IMR-90 (cell line): ENCODE measurements at regions not wholly inside any gene's neighbourhood (a gene's known extent, or its start where the extent isn't known, plus 50 kb on each side); places are given as distances from the start of the nearest gene placed in this dataset.

Experiments used
- ATAC-seq: fragments of 200-7000 bp; cut with Tn5 transposase; 2 replicates; pipeline ENCODE4 v1.9.1; 2020; ENCODE audit warnings: low read depth, mild to moderate bottlenecking, moderate library complexity
- BruUV-seq: library from RNA; stranded (reverse); fragments of 400-500 nt; replicated peaks from 2 replicates; lab custom pipeline; 2021; lab: Mats Ljungman, UMichigan
- CTCF ChIA-PET: fragments of 300-600 bp; formaldehyde crosslinking; extraction: SDS; loops from one replicate; lab custom pipeline; 2021; ENCODE audit warnings: antibody characterized with exemption; lab: Yijun Ruan, JAX
- POLR2A ChIA-PET: fragments of 300-600 bp; sonication (Branson Sonifier 250); formaldehyde crosslinking; loops from one replicate; lab custom pipeline; 2022; ENCODE audit warnings: antibody characterized with exemption; ENCODE audit not compliant: unreplicated experiment; lab: Charles Lee
- DNase-seq: peaks from one replicate; pipeline ENCODE4 v3.0.0; 2013
- H2AFZ ChIP-seq: replicated peaks from 2 replicates; pipeline ENCODE3; 2013; ENCODE audit warnings: low read length, mild to moderate bottlenecking; ENCODE audit not compliant: poor library complexity
- H2AK5ac ChIP-seq: 2 replicates; pipeline ENCODE4 v1.6.1; 2013; ENCODE audit warnings: low read depth, low read length, inconsistent platforms
- H2AK9ac ChIP-seq: replicated peaks from 2 replicates; pipeline ENCODE3; 2013; ENCODE audit warnings: mild to moderate bottlenecking, low read depth, low read length, moderate library complexity; ENCODE audit not compliant: poor library complexity
- H2BK120ac ChIP-seq: 2 replicates; pipeline ENCODE4 v1.6.1; 2013; ENCODE audit warnings: low read depth, low read length, inconsistent platforms
- H2BK15ac ChIP-seq: 3 replicates; pipeline ENCODE4 v1.6.1; 2013; ENCODE audit warnings: low read depth, low read length, inconsistent platforms
- H2BK20ac ChIP-seq: 2 replicates; pipeline ENCODE4 v1.6.1; 2013; ENCODE audit warnings: low read depth, mild to moderate bottlenecking, inconsistent platforms, low read length, moderate library complexity
- H2BK5ac ChIP-seq: 2 replicates; pipeline ENCODE4 v1.6.1; 2013; ENCODE audit warnings: mild to moderate bottlenecking, low read depth, low read length, inconsistent platforms; ENCODE audit not compliant: poor library complexity, severe bottlenecking
- H3K14ac ChIP-seq: replicated peaks from 2 replicates; pipeline ENCODE4 v1.6.1; 2013; ENCODE audit warnings: low read depth, low read length, inconsistent platforms
- H3K18ac ChIP-seq: 2 replicates; pipeline ENCODE4 v1.6.1; 2013; ENCODE audit warnings: low read depth, low read length, control low read depth
- H3K23ac ChIP-seq: 2 replicates; pipeline ENCODE4 v1.6.1; 2013; ENCODE audit warnings: low read depth, low read length, inconsistent platforms
- H3K27ac ChIP-seq: 2 replicates; pipeline ENCODE4 v1.5.1; 2013; ENCODE audit warnings: mild to moderate bottlenecking, control low read depth, low read length; ENCODE audit not compliant: insufficient read depth
- H3K27me3 ChIP-seq: 2 replicates; pipeline ENCODE4 v1.6.1; 2013; ENCODE audit warnings: low read length; ENCODE audit not compliant: control insufficient read depth, insufficient read depth
- H3K36me3 ChIP-seq: 2 replicates; pipeline ENCODE4 v1.6.1; 2013; ENCODE audit warnings: low read length, mixed read lengths; ENCODE audit not compliant: control insufficient read depth, insufficient read depth
- H3K4ac ChIP-seq: 2 replicates; pipeline ENCODE4 v1.6.1; 2013; ENCODE audit warnings: low read depth, low read length, inconsistent platforms
- H3K4me1 ChIP-seq: 2 replicates; pipeline ENCODE4 v1.6.1; 2013; ENCODE audit warnings: low read length, mixed read lengths; ENCODE audit not compliant: control insufficient read depth, insufficient read depth
- H3K4me2 ChIP-seq: 2 replicates; pipeline ENCODE4 v1.6.1; 2013; ENCODE audit warnings: low read depth, mild to moderate bottlenecking, control low read depth, low read length, moderate library complexity
- H3K4me3 ChIP-seq: 2 replicates; pipeline ENCODE4 v1.5.1; 2013; ENCODE audit warnings: low read depth, mild to moderate bottlenecking, control low read depth, low read length, moderate library complexity; ENCODE audit not compliant: insufficient read depth
- H3K56ac ChIP-seq: 2 replicates; pipeline ENCODE4 v1.6.1; 2013; ENCODE audit warnings: low read length, inconsistent platforms; ENCODE audit not compliant: insufficient read depth; ENCODE audit errors: extremely low read depth
- H3K79me1 ChIP-seq, 2 experiments: 2 replicates each; pipeline ENCODE4 v1.6.1; 2013; ENCODE audit warnings: low read length in 2 of 2, inconsistent platforms in 1 of 2, low read depth in 1 of 2
- H3K9ac ChIP-seq: 2 replicates; pipeline ENCODE4 v1.6.1; 2013; ENCODE audit warnings: low read depth, low read length, control low read depth
- H3K9me1 ChIP-seq: 2 replicates; pipeline ENCODE4 v1.6.1; 2013; ENCODE audit warnings: low read length, inconsistent platforms; ENCODE audit not compliant: insufficient read depth
- H3K9me3 ChIP-seq: 2 replicates; pipeline ENCODE4 v1.6.1; 2013; ENCODE audit warnings: low read length; ENCODE audit not compliant: control insufficient read depth, insufficient read depth
- H4K20me1 ChIP-seq: 2 replicates; pipeline ENCODE4 v1.6.1; 2013; ENCODE audit warnings: low read length, inconsistent platforms; ENCODE audit not compliant: insufficient read depth
- H4K5ac ChIP-seq: 2 replicates; pipeline ENCODE4 v1.6.1; 2013; ENCODE audit warnings: mild to moderate bottlenecking, low read depth, low read length, control low read depth
- H4K8ac ChIP-seq, 2 experiments: 2 replicates each; pipeline ENCODE4 v1.6.1; 2013; ENCODE audit warnings: low read depth in 2 of 2, low read length in 2 of 2, control low read depth in 1 of 2, inconsistent platforms in 1 of 2
- H4K91ac ChIP-seq: 2 replicates; pipeline ENCODE4 v1.6.1; 2013; ENCODE audit warnings: low read depth, low read length, inconsistent platforms; ENCODE audit not compliant: insufficient read depth
- CEBPB ChIP-seq: IDR thresholded peaks from 2 replicates; pipeline ENCODE4 v1.6.1; 2012; ENCODE audit warnings: low read depth, low read length, improper control_type of control experiment
- FOS ChIP-seq: fragments of 150-350 bp; IDR thresholded peaks from 2 replicates; pipeline ENCODE4 v1.6.1; 2016; ENCODE audit warnings: low read depth, low read length
- MAZ ChIP-seq: IDR thresholded peaks from 2 replicates; pipeline ENCODE4 v1.6.1; 2012; ENCODE audit warnings: low read depth, mild to moderate bottlenecking, low read length, improper control_type of control experiment, moderate library complexity, borderline replicate concordance
- WGBS, 2 experiments: methylation state at CpG; one replicate each; pipeline versions ENCODE4 v1.1.5 to v1.1.7; 2013; ENCODE audit warnings: missing lambda C conversion rate in 2 of 2; ENCODE audit not compliant: insufficient read length in 1 of 2; ENCODE audit errors: extremely low coverage in 2 of 2; 5-methylcytosine and 5-hydroxymethylcytosine counted together
- dilution Hi-C: fragments of 300-500 bp; cut with HindIII; formaldehyde crosslinking; loops from one replicate; pipeline ENCODE4 v1.14.3; 2018; ENCODE audit warnings: low sequenced_read_pairs; ENCODE audit not compliant: unreplicated experiment
- in situ Hi-C: fragments of 300-500 bp; cut with MboI; formaldehyde crosslinking; loops from 3 replicates; pipeline ENCODE4 v1.14.3; 2019; ENCODE audit warnings: low sequenced_read_pairs, inconsistent platforms, mixed read lengths
- intact Hi-C: fragments of 100-400 bp; cut with micrococcal nuclease; formaldehyde crosslinking; loops from 2 replicates; pipeline ENCODE4 v1.10.0; 2022

- Histone ChIP-seq H3K9me1 (peaks cover 6% of the 10 kb centered on the region; the same call in 1 of the 2 replicates), H3K56ac (no peak overlapping the region), H3K27me3 (no peaks in the 10 kb centered on the region), H3K9me3 (peaks cover 2% of the 10 kb centered on the region; the same call in 1 of the 2 replicates), H3K23ac (peak overlapping the region; percentile 2), H4K5ac (no peak overlapping the region), H2AK9ac (peak overlapping the region; percentile 36), H2AK5ac (peak overlapping the region; percentile 30; the same call in 1 of the 2 replicates), H3K4ac (peak overlapping the region; percentile 43; the same call in 1 of the 2 replicates), H3K4me2 (no peak overlapping the region), H3K4me1 (peaks cover 5% of the 10 kb centered on the region), H3K79me1 (no peaks in the 10 kb centered on the region), H4K91ac (no peak overlapping the region), H2BK120ac (peak overlapping the region; percentile 39; the same call in 1 of the 2 replicates), H3K9ac (no peak overlapping the region), H3K14ac (no peak overlapping the region; the same call in 1 of the 2 replicates), H3K4me3 (no peak overlapping the region), H2AFZ (peak overlapping the region; percentile 73), H3K27ac (no peak overlapping the region), H3K18ac (no peak overlapping the region), H3K36me3 (no peaks in the 10 kb centered on the region), H2BK20ac (peak overlapping the region; percentile 37; the same call in 1 of the 2 replicates), H4K20me1 (no peaks in the 10 kb centered on the region; the same call in 1 of the 2 replicates), H2BK15ac (0 out of 3 replicates have a peak overlapping the region, but pooled peaks have one; percentile 37), H4K8ac (no peak overlapping the region; a peak in 1 of 4 replicates), H2BK5ac (no peak overlapping the region)
- dilution Hi-C loops, result no loop called here
- ATAC-seq (peak; percentile 59), DNase-seq (peak; percentile 89)
- CTCF ChIA-PET, result interaction anchor here (1.0 kb wide), 1 partner anchor 144 kb away, joined by 3 read pairs; no protein-coding TSS in a partner anchor
- TF ChIP-seq MAZ, result no peak
- TF ChIP-seq CEBPB, result peak; percentile 46; the same call in 1 of the 2 replicates
- TF ChIP-seq FOS, result peak; percentile 17; the same call in 1 of the 2 replicates
- 0% methylated on average over 3 of the region's 9 CpGs; no CpG with 5 or more reads in 1 of the 2 experiments for WGBS, 2 experiments
- BruUV-seq, result no TSS peak
- in situ Hi-C loops, result no loop called here
- POLR2A ChIA-PET, result no interaction called here
- intact Hi-C loops, result no loop called here
Observed at GRCh38 chr21:41634858-41635257, 126.9 kb upstream of the TMPRSS2 start.
